Epithelial cell of proximal tubule (primary cell): ENCODE measurements at regions not wholly inside any gene's neighbourhood (a gene's known extent, or its start where the extent isn't known, plus 50 kb on each side); places are given as distances from the start of the nearest gene placed in this dataset.
A peak's percentile ranks its signal among the peaks of the same experiment; 100 is the strongest.

Source experiments
- DNase-seq: peaks from one replicate; pipeline ENCODE4 v3.0.0-alpha.2; 2011; ENCODE audit warnings: low read depth
- H3K4me3 ChIP-seq: 2 replicates; pipeline ENCODE4 v1.5.1; 2011; ENCODE audit warnings: low read depth, mild to moderate bottlenecking, low read length
- CTCF ChIP-seq: conservative IDR thresholded peaks from 2 replicates; pipeline ENCODE4 v1.5.1; 2012; ENCODE audit warnings: low read depth, mild to moderate bottlenecking, low read length

- peak; percentile 64 for DNase-seq
- TF ChIP-seq CTCF, result no peak
- H3K4me3 ChIP-seq, result no peak overlapping the region
Observed at GRCh38 chr9:119003882-119004617, 365.2 kb downstream of the BRINP1 start.

- no peak for TF ChIP-seq CTCF
- DNase-seq, result peak; percentile 99
- H3K4me3 ChIP-seq, result no peak overlapping the region
Observed at GRCh38 chr9:119004618-119004990, 364.6 kb downstream of the BRINP1 start.

- TF ChIP-seq CTCF, result no peak
- peak; percentile 78 for DNase-seq
- no peak overlapping the region for H3K4me3 ChIP-seq
Observed at GRCh38 chr9:119005162-119005561, 364.1 kb downstream of the BRINP1 start.

GRCh38 chr9:119009249-119009648 is 360.0 kb downstream of the BRINP1 start:
- peak overlapping the region; percentile 38 for H3K4me3 ChIP-seq
- TF ChIP-seq CTCF, result no peak
- DNase-seq, result no peak

- no peak for TF ChIP-seq CTCF
- no peak for DNase-seq
- no peak overlapping the region for H3K4me3 ChIP-seq
Observed at GRCh38 chr9:119020284-119020683, 349.0 kb downstream of the BRINP1 start.

- no peak overlapping the region for H3K4me3 ChIP-seq
- no peak for DNase-seq
- peak; percentile 13 for TF ChIP-seq CTCF
Observed at GRCh38 chr9:119020730-119021333, 348.4 kb downstream of the BRINP1 start.

GRCh38 chr9:119026120-119026519 is 343.1 kb downstream of the BRINP1 start:
- no peak for TF ChIP-seq CTCF
- no peak for DNase-seq
- H3K4me3 ChIP-seq, result no peak overlapping the region
